NCI-H2171 treated with DMSO at 0.1 percent for 48 hours (cell line): ENCODE measurements at regions not wholly inside any gene's neighbourhood (a gene's known extent, or its start where the extent isn't known, plus 50 kb on each side); places are given as distances from the start of the nearest gene placed in this dataset.
"Not testable (repeated sequence)": the region's sequence is repeated elsewhere in the genome, so short reads cannot be mapped to it uniquely, and the experiment has no call there.

Experiments used
- DNase-seq: peaks from one replicate; lab custom pipeline; 2025; lab: John Stamatoyannopoulos, UW

- DNase-seq, result no peak
These were observed 480.5 kb upstream of the SPRY2 start for GRCh38 chr13:80821466-80821865.

GRCh38 chr13:80817979-80818378, 477.1 kb upstream of the SPRY2 start:
- DNase-seq, result no peak

GRCh38 chr13:80814541-80814940, 473.6 kb upstream of the SPRY2 start:
- DNase-seq, result no peak

- not testable (repeated sequence) for DNase-seq
These were observed 469.4 kb upstream of the SPRY2 start for GRCh38 chr13:80810294-80810693.

- DNase-seq, result no peak
These were observed 462.0 kb upstream of the SPRY2 start for GRCh38 chr13:80802946-80803345.

- no peak for DNase-seq
These were observed 457.7 kb upstream of the SPRY2 start for GRCh38 chr13:80798576-80799133.

- DNase-seq, result no peak
These were observed 446.7 kb upstream of the SPRY2 start for GRCh38 chr13:80787604-80788003.

- DNase-seq, result no peak
These were observed 443.1 kb upstream of the SPRY2 start for GRCh38 chr13:80783926-80784565.

- DNase-seq, result no peak
These were observed 441.5 kb upstream of the SPRY2 start for GRCh38 chr13:80782441-80782840.

GRCh38 chr13:80778297-80778696, 437.4 kb upstream of the SPRY2 start:
- DNase-seq, result no peak

GRCh38 chr13:80757694-80758093, 416.8 kb upstream of the SPRY2 start:
- no peak for DNase-seq

GRCh38 chr13:80755910-80756309, 415.0 kb upstream of the SPRY2 start:
- DNase-seq, result peak; percentile 11

- DNase-seq, result no peak
These were observed 413.5 kb upstream of the SPRY2 start for GRCh38 chr13:80754441-80754840.

- DNase-seq, result peak; percentile 8
These were observed 412.9 kb upstream of the SPRY2 start for GRCh38 chr13:80753866-80754265.

GRCh38 chr13:80751854-80752253, 410.9 kb upstream of the SPRY2 start:
- DNase-seq, result no peak

- DNase-seq, result no peak
These were observed 403.4 kb upstream of the SPRY2 start for GRCh38 chr13:80744147-80744914.

GRCh38 chr13:80742033-80742432, 401.1 kb upstream of the SPRY2 start:
- DNase-seq, result no peak

- DNase-seq, result no peak
These were observed 399.1 kb upstream of the SPRY2 start for GRCh38 chr13:80740071-80740470.

GRCh38 chr13:80737513-80737912, 396.6 kb upstream of the SPRY2 start:
- no peak for DNase-seq

GRCh38 chr13:80727321-80727975, 386.5 kb upstream of the SPRY2 start:
- no peak for DNase-seq

GRCh38 chr13:80726868-80727267, 385.9 kb upstream of the SPRY2 start:
- no peak for DNase-seq

- DNase-seq, result no peak
These were observed 380.8 kb upstream of the SPRY2 start for GRCh38 chr13:80721689-80722088.

- DNase-seq, result no peak
These were observed 378.0 kb upstream of the SPRY2 start for GRCh38 chr13:80718970-80719369.
